Activated T-helper 17 cell treated with anti-CD3 and anti-CD28 coated beads, Interleukin-2, amount 50 U/mL, for 72 hours (primary cell): ENCODE measurements at regions not wholly inside any gene's neighbourhood (a gene's known extent, or its start where the extent isn't known, plus 50 kb on each side); places are given as distances from the start of the nearest gene placed in this dataset.

Experiments used
- ATAC-seq: fragments of 150-1000 bp; cut with Tn5 transposase; replicated peaks from 2 replicates; pipeline ENCODE4 v1.10.0; 2021; ENCODE audit warnings: mild to moderate bottlenecking, moderate library complexity
- H3K27ac Mint-ChIP-seq: one replicate; pipeline ENCODE4 v1.8.0; 2022; ENCODE audit warnings: mixed read lengths
- H3K27me3 Mint-ChIP-seq: one replicate; pipeline ENCODE4 v1.8.0; 2022; ENCODE audit warnings: mixed read lengths
- H3K36me3 Mint-ChIP-seq: one replicate; pipeline ENCODE4 v1.8.0; 2022; ENCODE audit warnings: low read depth, mild to moderate bottlenecking, mixed read lengths
- H3K4me1 Mint-ChIP-seq: one replicate; pipeline ENCODE4 v1.8.0; 2022; ENCODE audit warnings: mixed read lengths
- H3K4me3 Mint-ChIP-seq: one replicate; pipeline ENCODE4 v1.8.0; 2022; ENCODE audit warnings: mild to moderate bottlenecking, mixed read lengths
- H3K9me3 Mint-ChIP-seq: one replicate; pipeline ENCODE4 v1.8.0; 2022; ENCODE audit warnings: mixed read lengths

GRCh38 chr14:76639606-76640229, 121.5 kb upstream of the VASH1 start:
- H3K36me3 Mint-ChIP-seq: no peaks in the 10 kb centered on the region
- no peaks in the 10 kb centered on the region for H3K9me3 Mint-ChIP-seq
- H3K4me3 Mint-ChIP-seq: no peak overlapping the region
- no peak overlapping the region for H3K27ac Mint-ChIP-seq
- H3K27me3 Mint-ChIP-seq: peaks cover 25% of the 10 kb centered on the region
- H3K4me1 Mint-ChIP-seq: no peaks in the 10 kb centered on the region
- ATAC-seq: no peak

GRCh38 chr14:76640923-76641395, 120.3 kb upstream of the VASH1 start:
- Mint-ChIP-seq H3K36me3 (no peaks in the 10 kb centered on the region), H3K4me3 (no peak overlapping the region), H3K27ac (no peak overlapping the region), H3K27me3 (peaks cover 31% of the 10 kb centered on the region), H3K4me1 (no peaks in the 10 kb centered on the region), H3K9me3 (no peaks in the 10 kb centered on the region)
- no peak for ATAC-seq

DNA sequence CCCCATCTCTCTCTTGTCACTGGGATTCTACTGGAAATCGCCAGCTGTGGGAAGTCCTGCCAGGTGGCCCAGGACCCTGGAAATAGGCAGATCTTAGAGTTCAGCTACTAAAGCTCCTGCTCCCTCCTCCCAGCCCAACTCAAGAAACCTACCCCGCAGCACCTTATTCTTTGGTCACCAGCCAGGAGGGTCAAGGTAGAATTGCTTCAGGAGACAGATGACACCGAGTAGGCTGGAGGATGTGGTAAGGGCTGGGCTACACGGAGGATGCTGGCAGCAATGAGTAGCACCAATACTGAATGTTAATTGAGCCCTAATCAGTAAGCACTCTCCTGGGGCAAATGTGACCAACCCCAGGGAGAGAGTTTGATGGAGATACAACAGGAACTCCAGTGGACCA, 119.7 kb upstream of the VASH1 start:
- H3K9me3 Mint-ChIP-seq: no peaks in the 10 kb centered on the region
- ATAC-seq: no peak
- no peak overlapping the region for H3K4me3 Mint-ChIP-seq
- peaks cover 30% of the 10 kb centered on the region for H3K27me3 Mint-ChIP-seq
- H3K27ac Mint-ChIP-seq: no peak overlapping the region
- no peaks in the 10 kb centered on the region for H3K36me3 Mint-ChIP-seq
- no peaks in the 10 kb centered on the region for H3K4me1 Mint-ChIP-seq

- Mint-ChIP-seq H3K4me1 (no peaks in the 10 kb centered on the region), H3K9me3 (no peaks in the 10 kb centered on the region), H3K36me3 (no peaks in the 10 kb centered on the region), H3K4me3 (no peak overlapping the region), H3K27ac (no peak overlapping the region), H3K27me3 (peaks cover 27% of the 10 kb centered on the region)
- no peak for ATAC-seq
Measured at GRCh38 chr14:76643887-76644286, 117.4 kb upstream of the VASH1 start.

DNA sequence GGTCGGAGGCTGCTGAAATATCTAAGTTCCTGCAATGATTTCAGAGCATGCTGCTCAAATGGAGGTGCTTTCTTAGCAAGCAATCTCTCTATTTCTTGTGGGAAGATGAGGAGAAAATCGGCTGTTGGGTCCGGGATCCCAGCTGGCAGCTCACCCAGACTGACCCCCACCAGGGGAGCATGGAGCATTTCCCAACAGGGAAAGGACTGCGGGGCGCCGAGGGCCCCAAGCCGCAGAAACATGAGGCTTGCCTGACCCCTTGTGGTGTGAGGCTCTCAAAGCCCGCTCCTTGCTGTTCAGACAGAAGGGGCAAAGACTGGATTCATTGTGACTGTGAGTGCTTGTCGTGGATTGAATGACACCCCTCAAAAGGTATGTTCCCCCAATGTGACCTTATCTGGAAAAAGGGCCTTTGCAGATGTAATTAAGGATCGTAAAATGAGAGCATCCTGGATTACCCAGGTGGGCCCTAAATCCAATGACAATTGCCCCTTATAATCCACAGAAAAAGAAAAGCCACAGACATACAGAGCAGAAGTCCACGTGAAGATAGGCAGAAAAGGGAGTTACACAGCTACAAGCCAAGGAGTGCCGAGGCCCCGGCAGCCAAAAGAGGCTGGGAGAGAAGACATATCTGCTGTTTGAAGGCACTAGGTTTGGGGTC, 116.3 kb upstream of the VASH1 start:
- H3K4me3 Mint-ChIP-seq: no peak overlapping the region
- peaks cover 25% of the 10 kb centered on the region for H3K27me3 Mint-ChIP-seq
- H3K9me3 Mint-ChIP-seq: no peaks in the 10 kb centered on the region
- H3K36me3 Mint-ChIP-seq: no peaks in the 10 kb centered on the region
- ATAC-seq: no peak
- no peak overlapping the region for H3K27ac Mint-ChIP-seq
- H3K4me1 Mint-ChIP-seq: no peaks in the 10 kb centered on the region

- Mint-ChIP-seq H3K36me3 (no peaks in the 10 kb centered on the region), H3K9me3 (no peaks in the 10 kb centered on the region), H3K27me3 (peaks cover 14% of the 10 kb centered on the region), H3K4me1 (no peaks in the 10 kb centered on the region), H3K4me3 (no peak overlapping the region), H3K27ac (no peak overlapping the region)
- ATAC-seq: peak; percentile 44
Measured at GRCh38 chr14:76647697-76648298, 113.5 kb upstream of the VASH1 start.

DNA sequence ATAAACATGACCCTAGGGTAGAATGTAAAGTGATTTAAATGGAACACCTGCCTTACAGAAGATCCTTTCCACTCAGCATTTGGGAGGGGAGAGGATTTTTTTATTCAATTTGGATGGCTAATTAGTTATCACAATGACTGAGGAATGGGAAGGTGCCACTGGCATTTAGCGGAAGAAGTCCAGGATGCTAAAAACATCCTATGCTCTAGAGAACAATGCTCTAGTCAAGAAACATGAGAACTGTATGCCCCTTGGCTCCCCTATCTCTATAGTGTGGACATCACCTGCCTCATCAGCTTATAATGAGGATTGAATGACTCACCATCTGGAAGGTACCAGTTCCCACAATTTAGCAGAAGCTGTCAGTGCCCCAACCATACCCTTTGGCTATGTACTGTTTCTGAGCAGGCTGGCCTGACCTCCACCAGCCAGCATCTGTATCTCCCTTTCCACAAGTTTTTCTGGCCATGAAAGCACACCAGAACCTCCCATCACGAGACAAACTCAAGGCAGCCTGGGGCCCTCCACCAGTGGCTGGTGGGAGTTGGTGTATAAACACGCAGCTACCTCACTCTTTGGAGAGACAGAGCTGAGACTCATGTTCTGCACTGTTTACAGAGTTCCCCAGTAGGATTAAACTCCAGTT, 109.7 kb upstream of the VASH1 start:
- H3K4me1 Mint-ChIP-seq: no peaks in the 10 kb centered on the region
- peaks cover 16% of the 10 kb centered on the region for H3K27me3 Mint-ChIP-seq
- H3K9me3 Mint-ChIP-seq: no peaks in the 10 kb centered on the region
- no peak overlapping the region for H3K4me3 Mint-ChIP-seq
- no peak overlapping the region for H3K27ac Mint-ChIP-seq
- H3K36me3 Mint-ChIP-seq: no peaks in the 10 kb centered on the region
- ATAC-seq: no peak

DNA sequence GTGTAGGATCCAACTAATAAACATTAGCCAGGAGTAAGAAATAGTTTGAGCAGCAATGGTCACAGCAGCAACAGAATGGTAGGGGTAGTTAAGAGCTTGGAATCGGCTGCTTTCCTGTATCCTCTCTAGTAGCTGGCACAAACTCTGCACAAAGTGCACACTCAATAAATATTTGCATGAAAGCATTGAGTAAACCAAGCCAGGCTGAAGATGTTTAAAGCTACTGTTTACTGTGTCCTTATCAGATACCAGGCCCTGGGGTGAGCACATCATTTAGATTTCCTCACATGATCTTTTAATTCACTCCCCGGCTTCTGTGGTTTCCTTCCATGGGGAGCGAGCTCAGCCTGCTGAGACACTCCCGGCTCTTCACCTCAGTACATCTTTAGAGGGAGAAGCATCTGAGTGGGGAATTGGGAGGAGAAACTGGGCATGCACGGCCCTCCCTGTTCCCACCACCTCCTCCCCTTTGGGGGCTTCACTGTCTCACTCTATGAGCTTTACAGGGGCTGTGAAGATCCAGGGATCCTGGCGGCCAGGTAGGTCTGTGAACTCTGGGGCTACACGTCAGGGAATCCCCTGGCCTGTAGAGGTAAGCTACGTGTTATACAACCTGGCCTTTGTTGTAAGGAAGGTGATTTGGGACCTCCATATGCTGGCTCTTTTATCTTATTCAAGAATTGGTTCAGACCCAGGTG, 107.2 kb upstream of the VASH1 start:
- no peak overlapping the region for H3K27ac Mint-ChIP-seq
- no peak overlapping the region for H3K4me3 Mint-ChIP-seq
- peaks cover 22% of the 10 kb centered on the region for H3K27me3 Mint-ChIP-seq
- H3K4me1 Mint-ChIP-seq: no peaks in the 10 kb centered on the region
- ATAC-seq: no peak
- no peaks in the 10 kb centered on the region for H3K36me3 Mint-ChIP-seq
- peaks cover 3% of the 10 kb centered on the region for H3K9me3 Mint-ChIP-seq

GRCh38 chr14:76654573-76655108, 106.6 kb upstream of the VASH1 start:
- Mint-ChIP-seq H3K27me3 (peaks cover 25% of the 10 kb centered on the region), H3K4me3 (no peak overlapping the region), H3K9me3 (peaks cover 5% of the 10 kb centered on the region)

DNA sequence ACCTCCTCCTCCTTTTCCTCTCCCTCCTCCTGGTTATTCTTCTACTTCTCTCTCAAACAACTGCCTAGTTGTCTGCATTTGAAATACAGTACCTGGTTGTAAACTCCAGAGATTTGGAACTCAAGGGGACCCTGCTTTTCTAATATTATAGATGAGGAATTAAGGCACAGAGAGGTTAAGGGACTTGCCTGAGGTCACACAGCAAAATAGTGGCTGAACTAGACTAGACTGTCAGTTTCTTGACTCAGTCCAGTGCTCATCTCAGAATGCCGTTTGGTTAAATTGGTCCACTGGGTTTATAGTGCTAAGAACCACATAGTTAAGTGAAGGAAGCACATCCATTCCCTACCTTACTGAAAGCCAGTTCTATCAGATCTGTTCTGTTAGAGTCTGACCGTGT, 105.9 kb upstream of the VASH1 start:
- Mint-ChIP-seq H3K4me1 (no peaks in the 10 kb centered on the region), H3K4me3 (no peak overlapping the region), H3K27me3 (peaks cover 25% of the 10 kb centered on the region), H3K9me3 (peaks cover 5% of the 10 kb centered on the region), H3K27ac (no peak overlapping the region), H3K36me3 (no peaks in the 10 kb centered on the region)
- ATAC-seq: no peak

More at GRCh38 chr14:76654573-76655108, 106.6 kb upstream of the VASH1 start:
- H3K27ac Mint-ChIP-seq: no peak overlapping the region
- H3K4me1 Mint-ChIP-seq: no peaks in the 10 kb centered on the region
- no peak for ATAC-seq
- no peaks in the 10 kb centered on the region for H3K36me3 Mint-ChIP-seq

GRCh38 chr14:76656592-76656991, 104.7 kb upstream of the VASH1 start:
- Mint-ChIP-seq H3K4me1 (no peaks in the 10 kb centered on the region), H3K4me3 (no peak overlapping the region), H3K9me3 (peaks cover 5% of the 10 kb centered on the region), H3K27me3 (peaks cover 30% of the 10 kb centered on the region), H3K36me3 (no peaks in the 10 kb centered on the region), H3K27ac (no peak overlapping the region)
- no peak for ATAC-seq

GRCh38 chr14:76657404-76657803, 103.9 kb upstream of the VASH1 start:
- H3K4me1 Mint-ChIP-seq: no peaks in the 10 kb centered on the region
- H3K9me3 Mint-ChIP-seq: peaks cover 5% of the 10 kb centered on the region
- no peak for ATAC-seq
- H3K36me3 Mint-ChIP-seq: no peaks in the 10 kb centered on the region
- H3K4me3 Mint-ChIP-seq: no peak overlapping the region
- H3K27me3 Mint-ChIP-seq: peaks cover 26% of the 10 kb centered on the region
- no peak overlapping the region for H3K27ac Mint-ChIP-seq

- no peak overlapping the region for H3K4me3 Mint-ChIP-seq
- no peaks in the 10 kb centered on the region for H3K4me1 Mint-ChIP-seq
- ATAC-seq: no peak
- no peak overlapping the region for H3K27ac Mint-ChIP-seq
- H3K27me3 Mint-ChIP-seq: peaks cover 29% of the 10 kb centered on the region
- H3K9me3 Mint-ChIP-seq: peaks cover 5% of the 10 kb centered on the region
- H3K36me3 Mint-ChIP-seq: no peaks in the 10 kb centered on the region
Measured at GRCh38 chr14:76657846-76658245, 103.4 kb upstream of the VASH1 start.

DNA sequence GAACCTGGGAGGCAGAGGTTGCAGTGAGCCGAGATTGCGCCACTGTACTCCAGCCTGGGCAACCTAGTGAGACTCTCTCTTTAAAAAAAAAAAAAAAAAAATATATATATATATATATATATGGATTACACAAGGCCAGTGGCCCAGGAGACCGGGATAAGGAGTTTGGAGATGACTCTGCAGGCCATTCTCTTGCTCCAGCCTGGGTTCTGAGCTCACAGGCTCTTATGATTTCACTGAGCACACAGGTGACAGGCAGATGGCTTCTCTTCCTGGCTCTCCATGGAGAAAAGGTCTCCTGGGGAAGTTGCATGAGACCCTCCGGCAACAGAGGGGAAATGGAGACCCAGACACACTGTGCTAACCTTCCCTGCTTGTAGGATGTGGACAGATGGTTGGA, 98.7 kb upstream of the VASH1 start:
- Mint-ChIP-seq H3K36me3 (no peaks in the 10 kb centered on the region), H3K4me1 (no peaks in the 10 kb centered on the region), H3K27ac (no peak overlapping the region), H3K27me3 (peaks cover 21% of the 10 kb centered on the region), H3K9me3 (peaks cover 5% of the 10 kb centered on the region), H3K4me3 (no peak overlapping the region)
- no peak for ATAC-seq
